HEK293T (cell line): ENCODE measurements at regions not wholly inside any gene's neighbourhood (a gene's known extent, or its start where the extent isn't known, plus 50 kb on each side); places are given as distances from the start of the nearest gene placed in this dataset.

ENCODE experiments used
- BHLHE40 ChIP-seq: fragments of 450-650 bp; IDR thresholded peaks from 2 replicates; pipeline ENCODE4 v1.6.1; 2016; ENCODE audit warnings: mild to moderate bottlenecking, moderate library complexity, borderline replicate concordance
- ELF4 ChIP-seq: fragments of 450-650 bp; IDR thresholded peaks from 2 replicates; pipeline ENCODE4 v1.6.1; 2017; ENCODE audit warnings: antibody characterized with exemption
- FOXA1 ChIP-seq: fragments of 450-650 bp; IDR thresholded peaks from 2 replicates; pipeline ENCODE4 v1.6.1; 2016; ENCODE audit warnings: mild to moderate bottlenecking
- FOXK2 ChIP-seq: fragments of 450-650 bp; IDR thresholded peaks from 2 replicates; pipeline ENCODE4 v1.6.1; 2016; ENCODE audit warnings: mild to moderate bottlenecking
- HDGF ChIP-seq: fragments of 450-650 bp; IDR thresholded peaks from 2 replicates; pipeline ENCODE4 v1.6.1; 2017; ENCODE audit warnings: antibody characterized with exemption, borderline replicate concordance
- SP1 ChIP-seq: fragments of 450-650 bp; IDR thresholded peaks from 2 replicates; pipeline ENCODE4 v1.6.1; 2017
- TARDBP ChIP-seq: fragments of 450-650 bp; IDR thresholded peaks from 2 replicates; pipeline ENCODE4 v1.6.1; 2016
- ZNF384 ChIP-seq: fragments of 450-650 bp; IDR thresholded peaks from 2 replicates; pipeline ENCODE4 v1.6.1; 2016
- TF ChIP-seq, protein P1 (sequence below): fragments of 450-650 bp; IDR thresholded peaks from 2 replicates; pipeline ENCODE4 v1.6.1; 2016

DNA sequence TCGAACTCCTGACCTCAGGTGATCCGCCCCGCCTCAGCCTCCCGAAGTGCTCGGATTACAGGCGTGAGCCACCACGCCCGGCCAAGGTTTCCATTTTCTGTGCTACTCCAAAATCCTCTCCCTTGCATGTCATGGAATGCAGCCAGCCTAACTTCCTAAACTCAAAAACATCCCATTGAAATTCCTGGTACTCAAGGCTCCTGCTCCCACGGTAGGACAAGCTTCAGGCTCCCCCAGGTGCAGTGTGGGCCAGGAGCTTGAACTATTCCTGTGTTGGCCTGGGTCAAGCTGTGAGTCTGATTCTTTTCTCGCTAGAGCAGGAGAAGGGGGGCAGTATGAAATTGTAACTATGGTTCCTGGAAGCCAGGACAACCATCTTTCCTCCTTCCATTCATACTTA lies 97.1 kb downstream of the RPL27A start:
- no peak for TF ChIP-seq TARDBP
- TF ChIP-seq SP1: no peak
- no peak for TF ChIP-seq FOXA1
- TF ChIP-seq FOXK2: no peak
- no peak for TF ChIP-seq ZNF384
- TF ChIP-seq HDGF: no peak
- no peak for TF ChIP-seq ELF4
- no peak for TF ChIP-seq BHLHE40
- TF ChIP-seq, protein P1, sequence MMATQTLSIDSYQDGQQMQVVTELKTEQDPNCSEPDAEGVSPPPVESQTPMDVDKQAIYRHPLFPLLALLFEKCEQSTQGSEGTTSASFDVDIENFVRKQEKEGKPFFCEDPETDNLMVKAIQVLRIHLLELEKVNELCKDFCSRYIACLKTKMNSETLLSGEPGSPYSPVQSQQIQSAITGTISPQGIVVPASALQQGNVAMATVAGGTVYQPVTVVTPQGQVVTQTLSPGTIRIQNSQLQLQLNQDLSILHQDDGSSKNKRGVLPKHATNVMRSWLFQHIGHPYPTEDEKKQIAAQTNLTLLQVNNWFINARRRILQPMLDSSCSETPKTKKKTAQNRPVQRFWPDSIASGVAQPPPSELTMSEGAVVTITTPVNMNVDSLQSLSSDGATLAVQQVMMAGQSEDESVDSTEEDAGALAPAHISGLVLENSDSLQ: no peak
